ENCODE measurements at regions not wholly inside any gene's neighbourhood (a gene's known extent, or its start where the extent isn't known, plus 50 kb on each side); places are given as distances from the start of the nearest gene placed in this dataset.

GRCh38 chr2:74047152-74047551 is 62.4 kb downstream of the TET3 start:
- TF ChIP-seq, protein P1, sequence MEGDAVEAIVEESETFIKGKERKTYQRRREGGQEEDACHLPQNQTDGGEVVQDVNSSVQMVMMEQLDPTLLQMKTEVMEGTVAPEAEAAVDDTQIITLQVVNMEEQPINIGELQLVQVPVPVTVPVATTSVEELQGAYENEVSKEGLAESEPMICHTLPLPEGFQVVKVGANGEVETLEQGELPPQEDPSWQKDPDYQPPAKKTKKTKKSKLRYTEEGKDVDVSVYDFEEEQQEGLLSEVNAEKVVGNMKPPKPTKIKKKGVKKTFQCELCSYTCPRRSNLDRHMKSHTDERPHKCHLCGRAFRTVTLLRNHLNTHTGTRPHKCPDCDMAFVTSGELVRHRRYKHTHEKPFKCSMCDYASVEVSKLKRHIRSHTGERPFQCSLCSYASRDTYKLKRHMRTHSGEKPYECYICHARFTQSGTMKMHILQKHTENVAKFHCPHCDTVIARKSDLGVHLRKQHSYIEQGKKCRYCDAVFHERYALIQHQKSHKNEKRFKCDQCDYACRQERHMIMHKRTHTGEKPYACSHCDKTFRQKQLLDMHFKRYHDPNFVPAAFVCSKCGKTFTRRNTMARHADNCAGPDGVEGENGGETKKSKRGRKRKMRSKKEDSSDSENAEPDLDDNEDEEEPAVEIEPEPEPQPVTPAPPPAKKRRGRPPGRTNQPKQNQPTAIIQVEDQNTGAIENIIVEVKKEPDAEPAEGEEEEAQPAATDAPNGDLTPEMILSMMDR (IDR thresholded peaks at IDR 0.05; ENCODE audit: insufficient read depth, low read length, poor library complexity, severe bottlenecking): no peak
- TF ChIP-seq EZH2phosphoT487 (conservative IDR thresholded peaks at IDR 0.05; ENCODE audit: low read length): no peak
